BE2C (cell line): ENCODE measurements at regions not wholly inside any gene's neighbourhood (a gene's known extent, or its start where the extent isn't known, plus 50 kb on each side); places are given as distances from the start of the nearest gene placed in this dataset.

ENCODE experiments used
- DNase-seq: peaks from one replicate; pipeline ENCODE4 v3.0.0-alpha.2; 2020
- H3K27me3 ChIP-seq: fragments of 250-450 bp; sonication (Bioruptor Pico); 2 replicates; pipeline ENCODE4 v1.5.1; 2020; ENCODE audit warnings: mild to moderate bottlenecking
- H3K36me3 ChIP-seq: fragments of 250-450 bp; sonication (Bioruptor Pico); 2 replicates; pipeline ENCODE4 v1.5.1; 2020; ENCODE audit warnings: mild to moderate bottlenecking
- H3K4me1 ChIP-seq: fragments of 250-450 bp; sonication (Bioruptor Pico); 2 replicates; pipeline ENCODE4 v1.5.1; 2020
- H3K4me3 ChIP-seq: 2 replicates; pipeline ENCODE4 v1.5.1; 2011; ENCODE audit warnings: low read depth, low read length
- H3K9me3 ChIP-seq: fragments of 250-450 bp; sonication (Bioruptor Pico); 2 replicates; pipeline ENCODE4 v1.5.1; 2020
- CTCF ChIP-seq: IDR thresholded peaks from 2 replicates; pipeline ENCODE4 v1.5.1; 2012; ENCODE audit warnings: mild to moderate bottlenecking, low read depth, low read length

DNA sequence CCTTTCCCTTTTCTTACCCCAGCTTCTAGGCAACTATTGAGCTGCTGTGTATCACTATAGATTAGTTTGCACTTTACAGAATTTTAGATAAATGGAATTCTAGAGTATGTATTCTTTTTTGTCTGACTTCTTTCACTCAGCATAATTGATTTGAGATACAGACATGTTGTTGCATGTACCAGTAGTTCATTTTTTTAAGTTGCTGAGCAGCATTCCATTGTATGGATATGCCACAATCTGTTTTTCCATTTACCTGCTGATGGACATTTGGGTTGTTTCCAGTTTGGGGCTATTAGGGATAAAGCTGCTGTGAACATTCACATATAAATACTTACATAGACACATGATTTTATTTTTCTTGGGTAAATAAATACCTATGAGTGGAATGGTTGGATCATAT lies 135.7 kb downstream of the IGF1 start:
- no peaks in the 10 kb centered on the region for H3K4me1 ChIP-seq
- no peak overlapping the region for H3K4me3 ChIP-seq
- no peaks in the 10 kb centered on the region for H3K27me3 ChIP-seq
- H3K9me3 ChIP-seq, result no peaks in the 10 kb centered on the region
- TF ChIP-seq CTCF, result no peak
- no peaks in the 10 kb centered on the region for H3K36me3 ChIP-seq
- DNase-seq, result no peak

- Histone ChIP-seq H3K36me3 (no peaks in the 10 kb centered on the region), H3K27me3 (no peaks in the 10 kb centered on the region), H3K4me1 (no peaks in the 10 kb centered on the region), H3K9me3 (no peaks in the 10 kb centered on the region), H3K4me3 (no peak overlapping the region)
- DNase-seq, result no peak
- TF ChIP-seq CTCF, result no peak
Observed at GRCh38 chr12:102343361-102344121, 136.8 kb downstream of the IGF1 start.

DNA sequence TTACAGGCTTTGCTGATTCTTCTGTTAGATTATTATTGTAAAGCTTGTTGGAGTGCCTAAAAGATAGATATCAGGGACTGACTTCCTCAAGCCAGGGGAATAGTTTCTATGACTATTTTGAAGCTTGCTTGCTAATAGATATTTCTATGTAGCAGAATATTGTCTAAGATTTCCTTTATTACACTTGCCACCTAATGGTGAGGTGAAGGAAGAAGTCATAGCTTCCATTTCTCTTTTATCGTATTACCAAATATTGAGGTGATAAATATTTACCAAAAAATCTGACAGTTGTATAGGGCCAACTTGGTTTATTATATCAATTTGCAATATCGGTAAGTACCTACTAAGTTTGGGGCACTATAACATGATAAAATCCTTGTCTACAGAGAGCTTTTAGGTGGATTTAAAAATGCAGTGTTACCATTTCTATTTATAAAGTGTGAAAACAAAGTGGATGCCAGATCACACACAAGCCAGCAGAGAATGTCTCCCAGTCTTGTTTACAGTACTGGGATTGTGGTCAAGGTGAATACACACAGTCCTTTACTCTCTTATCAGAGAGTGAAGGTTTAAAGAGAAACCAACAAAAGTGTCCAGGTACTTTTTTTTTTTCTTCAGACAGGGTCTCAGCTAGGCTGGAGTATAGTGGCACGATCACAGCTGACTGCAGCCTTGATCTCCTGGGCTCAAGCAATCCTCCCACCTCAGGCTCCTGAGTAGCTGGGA lies 137.9 kb downstream of the IGF1 start:
- H3K4me3 ChIP-seq, result no peak overlapping the region
- no peaks in the 10 kb centered on the region for H3K27me3 ChIP-seq
- no peaks in the 10 kb centered on the region for H3K4me1 ChIP-seq
- no peak for DNase-seq
- no peaks in the 10 kb centered on the region for H3K9me3 ChIP-seq
- no peaks in the 10 kb centered on the region for H3K36me3 ChIP-seq
- TF ChIP-seq CTCF, result no peak

- no peak for DNase-seq
- no peaks in the 10 kb centered on the region for H3K9me3 ChIP-seq
- no peak overlapping the region for H3K4me3 ChIP-seq
- H3K27me3 ChIP-seq, result no peaks in the 10 kb centered on the region
- H3K36me3 ChIP-seq, result no peaks in the 10 kb centered on the region
- H3K4me1 ChIP-seq, result no peaks in the 10 kb centered on the region
- TF ChIP-seq CTCF, result no peak
Observed at GRCh38 chr12:102334765-102335164, 137.1 kb upstream of the PMCH start.

DNA sequence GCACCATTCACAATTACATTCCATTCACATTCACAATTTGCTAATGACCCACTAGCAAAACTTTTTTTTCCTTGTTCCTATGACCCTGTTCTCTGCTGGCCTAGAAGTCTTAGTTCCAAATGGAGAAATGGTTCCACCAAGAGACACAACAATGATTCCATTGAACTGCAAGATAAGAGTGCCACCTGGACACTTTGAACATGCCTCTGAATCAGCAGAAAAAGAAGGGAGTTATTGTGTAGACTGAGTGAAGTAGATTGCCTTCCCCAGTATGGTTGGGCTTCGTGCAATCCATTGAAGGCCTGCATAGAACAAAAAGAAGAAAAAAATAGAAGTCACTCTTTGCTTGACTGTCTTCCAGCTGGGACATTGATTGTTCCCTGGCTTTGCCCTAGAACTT lies 133.8 kb upstream of the PMCH start:
- Histone ChIP-seq H3K36me3 (no peaks in the 10 kb centered on the region), H3K4me3 (no peak overlapping the region), H3K27me3 (no peaks in the 10 kb centered on the region), H3K4me1 (no peaks in the 10 kb centered on the region), H3K9me3 (no peaks in the 10 kb centered on the region)
- DNase-seq, result no peak
- no peak for TF ChIP-seq CTCF

DNA sequence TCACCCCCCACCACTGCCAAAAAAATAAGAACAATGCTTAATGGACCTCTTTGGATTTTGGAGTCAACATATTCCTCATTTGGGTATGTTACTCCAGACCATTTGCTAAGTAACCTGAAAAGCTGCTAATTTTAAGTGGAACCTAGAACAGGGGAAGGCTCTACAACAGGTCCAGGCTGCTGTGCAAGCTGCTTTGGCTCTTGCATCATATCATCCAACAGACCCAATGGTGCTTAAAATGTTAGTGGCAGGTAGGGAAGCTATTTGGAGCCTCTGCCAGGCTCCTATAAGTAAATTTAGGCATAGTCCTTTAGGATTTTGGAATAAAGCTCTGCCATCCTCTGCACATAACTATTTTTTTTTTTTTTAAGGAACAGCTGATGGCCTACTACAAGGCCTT lies 132.2 kb upstream of the PMCH start:
- no peak for TF ChIP-seq CTCF
- Histone ChIP-seq H3K9me3 (no peaks in the 10 kb centered on the region), H3K36me3 (no peaks in the 10 kb centered on the region), H3K27me3 (no peaks in the 10 kb centered on the region), H3K4me3 (no peak overlapping the region), H3K4me1 (no peaks in the 10 kb centered on the region)
- no peak for DNase-seq
